ENCODE measurements at regions not wholly inside any gene's neighbourhood (a gene's known extent, or its start where the extent isn't known, plus 50 kb on each side); places are given as distances from the start of the nearest gene placed in this dataset.

GRCh38 chrX:138411048-138411447, 300.5 kb downstream of the FGF13 start:
- TF ChIP-seq CTCF (IDR thresholded peaks at IDR 0.05) = no peak
- TF ChIP-seq POLR2AphosphoS5 (IDR thresholded peaks at IDR 0.05) = no peak
